Subcutaneous abdominal adipose tissue (tissue), 5 donors: ENCODE measurements at regions not wholly inside any gene's neighbourhood (a gene's known extent, or its start where the extent isn't known, plus 50 kb on each side); places are given as distances from the start of the nearest gene placed in this dataset.

ENCODE experiments used
- H3K27ac ChIP-seq: one replicate; pipeline ENCODE4 v1.7.0; 2013; ENCODE audit warnings: low read depth, mild to moderate bottlenecking, inconsistent platforms, low read length, moderate library complexity
- H3K27me3 ChIP-seq, 5 donors: one replicate each; pipeline ENCODE4 v1.7.0; 2013; ENCODE audit warnings: low read length in 5 of 5, inconsistent platforms in 1 of 5; ENCODE audit not compliant: control insufficient read depth in 5 of 5, insufficient read depth in 4 of 5
- H3K36me3 ChIP-seq, 5 donors: one replicate each; pipeline ENCODE4 v1.7.0; 2013; ENCODE audit warnings: low read length in 5 of 5; ENCODE audit not compliant: control insufficient read depth in 5 of 5, insufficient read depth in 5 of 5
- H3K4me1 ChIP-seq, 5 donors: one replicate each; pipeline ENCODE4 v1.7.0; 2013; ENCODE audit warnings: low read length in 5 of 5, mild to moderate bottlenecking in 3 of 5, moderate library complexity in 1 of 5; ENCODE audit not compliant: control insufficient read depth in 5 of 5, insufficient read depth in 5 of 5
- H3K4me3 ChIP-seq, 5 donors: one replicate each; pipeline ENCODE4 v1.7.0; 2013; ENCODE audit warnings: low read length in 5 of 5, low read depth in 1 of 5
- H3K9ac ChIP-seq, 5 donors: one replicate each; pipeline ENCODE4 v1.7.0; 2013; ENCODE audit warnings: low read length in 5 of 5, mild to moderate bottlenecking in 4 of 5, moderate library complexity in 3 of 5
- H3K9me3 ChIP-seq, 5 donors: one replicate each; pipeline ENCODE4 v1.7.0; 2013; ENCODE audit warnings: low read length in 5 of 5; ENCODE audit not compliant: control insufficient read depth in 5 of 5
- donor health status: healthy.
- donor health status: healthy.
- donor health status: healthy.
- donor health status: healthy.
- donor health status: healthy.

DNA sequence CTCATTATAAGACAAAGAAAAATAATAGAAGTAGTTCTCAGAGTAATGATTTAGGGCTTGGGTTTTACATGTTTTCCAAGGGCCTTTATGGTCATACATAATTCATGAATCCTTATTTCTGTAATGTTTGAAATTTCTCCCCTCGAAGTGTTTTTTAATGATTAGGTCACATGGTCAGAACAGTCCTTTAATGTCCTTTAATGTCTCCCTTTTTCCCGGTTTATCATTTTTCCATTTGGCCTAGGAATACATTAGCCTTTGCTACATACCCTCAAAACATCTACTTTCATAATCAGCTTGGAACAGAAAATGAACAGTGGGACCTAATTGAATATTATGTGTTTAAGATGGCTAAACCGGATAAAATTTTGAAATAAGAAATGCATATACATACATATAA, 159.9 kb upstream of the ROBO2 start:
- Histone ChIP-seq H3K9ac (no peak overlapping the region), H3K4me3 (no peak overlapping the region), H3K36me3 (no peaks in the 10 kb centered on the region), H3K9me3 (peaks cover 0 to 5% (median 0%) of the 10 kb centered on the region in 5 donors), H3K27me3 (no peaks in the 10 kb centered on the region), H3K4me1 (peaks cover 0 to 8% (median 2%) of the 10 kb centered on the region in 5 donors), H3K27ac (no peak overlapping the region)

DNA sequence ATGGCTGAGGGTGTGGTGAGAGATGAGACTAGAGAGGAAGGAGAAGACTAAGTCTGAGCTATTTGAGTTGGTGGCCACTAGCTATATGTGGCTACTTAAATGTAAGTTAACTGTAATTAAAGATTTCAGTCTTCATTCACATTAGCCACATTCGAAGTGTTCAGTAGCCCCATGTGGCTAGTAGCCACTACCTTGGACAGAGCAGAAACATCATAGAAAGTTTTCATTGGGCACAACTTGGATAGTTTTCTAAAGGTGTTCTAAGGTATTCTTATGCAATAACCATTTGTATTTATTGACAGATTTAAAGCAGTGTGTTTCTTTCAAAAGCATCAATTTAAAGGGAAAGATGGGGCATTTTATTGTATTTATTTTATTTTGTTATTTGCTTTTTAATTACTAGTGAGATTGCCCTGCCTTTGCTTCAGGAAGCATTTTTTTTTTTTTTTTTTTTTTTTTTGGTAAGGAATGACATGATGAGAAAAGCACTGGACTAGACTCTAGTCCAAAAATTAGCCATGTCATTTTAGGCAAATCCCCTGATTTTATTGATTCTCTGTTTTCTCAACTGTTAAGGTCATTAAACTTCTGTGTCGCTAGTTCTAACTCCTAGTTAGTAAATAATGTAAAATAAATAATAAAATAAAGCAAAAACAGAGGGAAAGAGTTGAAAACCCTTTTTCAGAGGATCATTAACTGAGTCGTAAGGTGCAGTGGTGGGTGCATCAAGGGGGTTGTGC, 153.0 kb upstream of the ROBO2 start:
- Histone ChIP-seq H3K27me3 (no peaks in the 10 kb centered on the region), H3K4me1 (peaks cover 0 to 8% (median 2%) of the 10 kb centered on the region in 5 donors), H3K36me3 (no peaks in the 10 kb centered on the region), H3K9me3 (no peaks in the 10 kb centered on the region), H3K9ac (no peak overlapping the region), H3K27ac (no peak overlapping the region), H3K4me3 (no peak overlapping the region)

- Histone ChIP-seq H3K27ac (no peak overlapping the region), H3K27me3 (no peaks in the 10 kb centered on the region), H3K9me3 (no peaks in the 10 kb centered on the region), H3K36me3 (no peaks in the 10 kb centered on the region), H3K4me1 (peaks cover 0 to 8% (median 2%) of the 10 kb centered on the region in 5 donors), H3K9ac (no peak overlapping the region), H3K4me3 (no peak overlapping the region)
Measured at GRCh38 chr3:76888856-76889255, 151.0 kb upstream of the ROBO2 start.

DNA sequence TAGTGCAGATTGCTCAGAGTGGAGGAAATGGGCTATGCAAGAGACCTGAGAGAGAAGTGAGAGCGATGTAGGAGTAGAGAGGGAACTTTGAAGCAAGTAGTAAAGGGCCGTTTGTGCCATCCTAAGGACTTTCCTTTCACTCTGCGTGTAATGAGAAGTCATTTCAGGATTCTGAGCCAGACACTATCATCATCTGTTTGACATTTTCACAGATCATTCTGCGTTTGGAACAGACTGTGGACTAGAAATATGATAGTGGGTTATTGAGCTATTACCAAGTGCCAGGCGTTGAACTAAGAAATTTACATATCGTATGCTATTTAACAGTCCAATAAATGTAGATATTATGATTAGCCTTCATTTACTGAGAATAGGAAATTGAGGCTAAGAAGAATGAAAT, 150.0 kb upstream of the ROBO2 start:
- no peaks in the 10 kb centered on the region for H3K36me3 ChIP-seq
- H3K4me3 ChIP-seq, result no peak overlapping the region
- no peak overlapping the region for H3K27ac ChIP-seq
- H3K4me1 ChIP-seq, result no peaks in the 10 kb centered on the region
- no peaks in the 10 kb centered on the region for H3K27me3 ChIP-seq
- no peak overlapping the region for H3K9ac ChIP-seq
- no peaks in the 10 kb centered on the region for H3K9me3 ChIP-seq

- H3K27ac ChIP-seq, result no peak overlapping the region
- H3K4me1 ChIP-seq, result no peaks in the 10 kb centered on the region
- no peaks in the 10 kb centered on the region for H3K9me3 ChIP-seq
- H3K4me3 ChIP-seq, result no peak overlapping the region
- no peaks in the 10 kb centered on the region for H3K27me3 ChIP-seq
- H3K36me3 ChIP-seq, result no peaks in the 10 kb centered on the region
- H3K9ac ChIP-seq, result no peak overlapping the region
Measured at GRCh38 chr3:76897076-76897475, 142.8 kb upstream of the ROBO2 start.

DNA sequence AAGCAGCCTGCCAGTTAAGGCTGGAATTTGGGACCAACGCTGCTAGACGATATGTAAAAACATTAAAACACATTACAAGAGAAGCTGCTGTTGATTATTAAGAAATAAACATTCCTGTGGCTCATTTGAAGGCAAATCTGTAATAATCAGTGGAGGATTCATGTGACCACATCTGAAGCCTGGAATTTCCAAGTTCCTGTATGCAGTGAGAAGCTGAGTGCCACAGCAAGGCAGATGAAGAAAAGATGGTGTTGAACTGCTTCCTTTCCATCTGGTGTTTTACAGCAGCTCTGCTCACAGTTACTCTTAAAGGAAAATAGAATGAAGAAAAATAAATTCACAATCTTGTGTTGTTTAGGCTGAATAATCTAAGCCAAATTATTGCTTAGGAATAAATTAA, 139.3 kb upstream of the ROBO2 start:
- Histone ChIP-seq H3K9me3 (peaks cover 0 to 5% (median 0%) of the 10 kb centered on the region in 5 donors), H3K36me3 (no peaks in the 10 kb centered on the region), H3K27ac (no peak overlapping the region), H3K9ac (no peak overlapping the region), H3K4me3 (no peak overlapping the region), H3K27me3 (no peaks in the 10 kb centered on the region), H3K4me1 (no peaks in the 10 kb centered on the region)

DNA sequence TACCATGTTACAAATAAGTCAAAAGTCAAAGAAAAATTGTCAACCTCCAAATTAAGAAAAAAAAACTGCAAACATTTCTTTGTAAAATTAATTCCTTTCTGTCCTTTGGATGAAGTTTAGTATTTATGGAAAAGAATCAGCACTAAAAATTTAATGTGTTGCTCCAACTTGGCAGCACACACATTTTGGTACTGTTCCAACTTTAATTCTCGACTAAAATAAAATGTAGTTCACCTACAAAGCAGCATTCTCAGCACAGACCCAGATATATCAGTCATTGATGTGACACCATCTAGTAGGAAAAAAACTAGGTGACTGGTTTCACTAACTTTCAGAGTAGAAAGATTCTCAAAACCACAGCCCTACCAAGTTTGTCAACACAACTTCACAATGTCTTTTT, 131.7 kb upstream of the ROBO2 start:
- no peak overlapping the region for H3K27ac ChIP-seq
- H3K27me3 ChIP-seq, result no peaks in the 10 kb centered on the region
- no peaks in the 10 kb centered on the region for H3K36me3 ChIP-seq
- no peak overlapping the region for H3K4me3 ChIP-seq
- no peaks in the 10 kb centered on the region for H3K4me1 ChIP-seq
- peaks cover 0 to 5% (median 0%) of the 10 kb centered on the region in 5 donors for H3K9me3 ChIP-seq
- H3K9ac ChIP-seq, result no peak overlapping the region

DNA sequence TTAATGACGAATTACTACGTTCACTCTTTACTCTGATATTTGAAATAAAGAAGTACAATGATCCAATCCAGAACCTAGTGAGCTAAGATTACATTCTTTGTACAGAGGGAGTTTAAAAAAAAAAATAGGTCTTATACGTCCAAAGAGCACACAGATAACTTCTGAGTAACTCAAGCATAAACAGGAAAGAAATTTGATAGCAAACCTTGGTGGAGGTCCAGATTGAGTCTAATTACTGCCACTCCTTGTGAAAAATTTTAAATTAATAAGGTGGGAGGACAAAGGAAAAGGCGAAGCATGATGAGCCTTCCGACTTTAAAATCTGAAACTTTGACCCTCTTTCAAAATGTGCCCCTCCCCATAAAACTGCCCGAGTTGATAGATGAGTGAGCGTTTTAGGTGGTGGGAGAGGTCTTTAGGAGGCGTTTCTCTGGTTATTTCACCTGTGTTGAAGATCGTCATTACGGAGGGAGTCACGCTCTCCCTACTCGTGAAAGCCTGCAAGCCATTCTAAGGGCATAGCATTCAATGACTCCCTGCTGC, 127.0 kb upstream of the ROBO2 start:
- no peaks in the 10 kb centered on the region for H3K36me3 ChIP-seq
- H3K4me3 ChIP-seq, result no peak overlapping the region
- no peaks in the 10 kb centered on the region for H3K27me3 ChIP-seq
- no peak overlapping the region for H3K9ac ChIP-seq
- H3K27ac ChIP-seq, result no peak overlapping the region
- H3K9me3 ChIP-seq, result no peaks in the 10 kb centered on the region
- H3K4me1 ChIP-seq, result no peaks in the 10 kb centered on the region

GRCh38 chr3:76917436-76917835, 122.5 kb upstream of the ROBO2 start:
- no peak overlapping the region for H3K27ac ChIP-seq
- no peak overlapping the region for H3K9ac ChIP-seq
- no peaks in the 10 kb centered on the region for H3K4me1 ChIP-seq

GRCh38 chr3:76920511-76920910, 119.4 kb upstream of the ROBO2 start:
- no peak overlapping the region for H3K27ac ChIP-seq
- no peak overlapping the region for H3K9ac ChIP-seq
- no peak overlapping the region for H3K4me3 ChIP-seq
- H3K27me3 ChIP-seq, result no peaks in the 10 kb centered on the region
- no peaks in the 10 kb centered on the region for H3K9me3 ChIP-seq
- H3K36me3 ChIP-seq, result no peaks in the 10 kb centered on the region
- no peaks in the 10 kb centered on the region for H3K4me1 ChIP-seq

More at GRCh38 chr3:76917436-76917835, 122.5 kb upstream of the ROBO2 start:
- Histone ChIP-seq H3K9me3 (no peaks in the 10 kb centered on the region), H3K4me3 (no peak overlapping the region), H3K27me3 (no peaks in the 10 kb centered on the region), H3K36me3 (no peaks in the 10 kb centered on the region)
